AG04450 (cell line): ENCODE measurements at regions not wholly inside any gene's neighbourhood (a gene's known extent, or its start where the extent isn't known, plus 50 kb on each side); places are given as distances from the start of the nearest gene placed in this dataset.

Experiments
- CTCF ChIA-PET: fragments of 300-600, 350-600 bp; formaldehyde crosslinking; extraction: SDS; loops from one replicate; lab custom pipeline; 2022; ENCODE audit warnings: antibody characterized with exemption, inconsistent platforms; lab: Charles Lee
- POLR2A ChIA-PET: fragments of 350-600 bp; formaldehyde crosslinking; extraction: SDS; loops from one replicate; lab custom pipeline; 2021; ENCODE audit warnings: antibody characterized with exemption, inconsistent platforms; lab: Yijun Ruan, JAX
- DNase-seq: peaks from one replicate; pipeline ENCODE4 v3.0.0-alpha.2; 2011; ENCODE audit warnings: low read depth, low spot score
- H3K27ac ChIP-seq: one replicate; pipeline ENCODE4 v1.5.1; 2012; ENCODE audit warnings: low read depth, low read length, control low read depth
- H3K27me3 ChIP-seq: one replicate; pipeline ENCODE4 v1.6.0; 2012; ENCODE audit warnings: low read length; ENCODE audit not compliant: control insufficient read depth, insufficient read depth
- H3K4me3 ChIP-seq: 2 replicates; pipeline ENCODE4 v1.5.1; 2011; ENCODE audit warnings: mild to moderate bottlenecking, low read depth, low read length, control low read depth
- H3K9me3 ChIP-seq: 2 replicates; pipeline ENCODE4 v1.5.1; 2012; ENCODE audit warnings: low read length; ENCODE audit not compliant: control insufficient read depth, insufficient read depth
- TF ChIP-seq, protein P1 (sequence below): IDR thresholded peaks from 2 replicates; pipeline ENCODE4 v1.5.1; 2011; ENCODE audit warnings: low read depth, low read length, control low read depth, inconsistent platforms

DNA sequence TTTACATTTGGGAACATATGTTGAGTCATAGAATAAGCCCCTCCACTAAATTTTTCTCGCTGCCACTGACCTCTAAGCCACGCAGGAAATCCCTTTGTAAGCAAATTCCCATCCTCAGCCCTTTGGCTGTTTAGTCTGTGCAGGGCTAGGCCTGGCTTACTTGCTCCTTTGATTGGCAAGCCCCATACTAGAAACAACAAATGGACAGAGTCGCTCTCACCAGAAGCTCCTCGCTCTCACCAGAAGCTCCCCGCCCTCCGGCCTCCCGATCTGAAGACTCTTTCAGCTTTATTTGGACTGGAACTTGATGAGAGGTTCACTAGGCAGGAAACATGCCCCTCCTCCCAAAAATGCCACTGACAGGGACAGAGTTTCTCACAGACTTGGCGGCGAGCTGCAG lies 149.2 kb upstream of the EXOC2 start:
- TF ChIP-seq, protein P1, sequence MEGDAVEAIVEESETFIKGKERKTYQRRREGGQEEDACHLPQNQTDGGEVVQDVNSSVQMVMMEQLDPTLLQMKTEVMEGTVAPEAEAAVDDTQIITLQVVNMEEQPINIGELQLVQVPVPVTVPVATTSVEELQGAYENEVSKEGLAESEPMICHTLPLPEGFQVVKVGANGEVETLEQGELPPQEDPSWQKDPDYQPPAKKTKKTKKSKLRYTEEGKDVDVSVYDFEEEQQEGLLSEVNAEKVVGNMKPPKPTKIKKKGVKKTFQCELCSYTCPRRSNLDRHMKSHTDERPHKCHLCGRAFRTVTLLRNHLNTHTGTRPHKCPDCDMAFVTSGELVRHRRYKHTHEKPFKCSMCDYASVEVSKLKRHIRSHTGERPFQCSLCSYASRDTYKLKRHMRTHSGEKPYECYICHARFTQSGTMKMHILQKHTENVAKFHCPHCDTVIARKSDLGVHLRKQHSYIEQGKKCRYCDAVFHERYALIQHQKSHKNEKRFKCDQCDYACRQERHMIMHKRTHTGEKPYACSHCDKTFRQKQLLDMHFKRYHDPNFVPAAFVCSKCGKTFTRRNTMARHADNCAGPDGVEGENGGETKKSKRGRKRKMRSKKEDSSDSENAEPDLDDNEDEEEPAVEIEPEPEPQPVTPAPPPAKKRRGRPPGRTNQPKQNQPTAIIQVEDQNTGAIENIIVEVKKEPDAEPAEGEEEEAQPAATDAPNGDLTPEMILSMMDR = no peak
- ChIA-PET CTCF (no interaction called here), POLR2A (no interaction called here)
- Histone ChIP-seq H3K9me3 (no peaks in the 10 kb centered on the region), H3K27ac (no peak overlapping the region), H3K4me3 (no peak overlapping the region), H3K27me3 (no peaks in the 10 kb centered on the region)
- DNase-seq = no peak

- CTCF ChIA-PET = no interaction called here
- TF ChIP-seq, protein P1 = no peak
Observed at GRCh38 chr6:841569-841968, 148.6 kb upstream of the EXOC2 start.

GRCh38 chr6:839201-839600 lies 146.3 kb upstream of the EXOC2 start:
- Histone ChIP-seq H3K4me3 (no peak overlapping the region), H3K9me3 (peaks cover 2% of the 10 kb centered on the region; the same call in 1 of the 2 replicates), H3K27me3 (no peaks in the 10 kb centered on the region), H3K27ac (no peak overlapping the region)
- CTCF ChIA-PET = no interaction called here
- TF ChIP-seq, protein P1 = no peak
- POLR2A ChIA-PET = no interaction called here
- no peak for DNase-seq

More at GRCh38 chr6:841569-841968, 148.6 kb upstream of the EXOC2 start:
- Histone ChIP-seq H3K27ac (no peak overlapping the region), H3K27me3 (no peaks in the 10 kb centered on the region), H3K4me3 (no peak overlapping the region), H3K9me3 (no peaks in the 10 kb centered on the region)
- no peak for DNase-seq
- POLR2A ChIA-PET = no interaction called here

DNA sequence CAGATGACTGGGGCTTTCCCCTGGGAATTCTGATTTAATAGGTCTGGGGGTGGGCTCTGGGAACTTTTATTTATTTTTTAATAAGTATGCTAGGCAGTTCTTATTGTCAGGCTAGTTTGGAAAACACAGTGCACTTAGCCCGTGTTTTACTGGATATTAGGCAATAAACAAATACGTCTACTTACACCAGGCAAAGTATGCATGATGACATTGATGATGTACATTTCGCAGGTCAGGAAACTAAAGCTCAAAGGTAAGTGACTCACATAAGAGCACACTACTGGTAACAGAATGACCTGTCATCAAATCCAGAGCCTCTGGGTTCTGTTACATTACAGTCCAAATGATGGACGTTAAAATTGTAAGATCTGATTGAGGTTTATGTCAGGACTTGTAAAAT lies 144.4 kb upstream of the EXOC2 start:
- ChIA-PET CTCF (no interaction called here), POLR2A (no interaction called here)
- H3K27me3 ChIP-seq = no peaks in the 10 kb centered on the region
- H3K27ac ChIP-seq = no peak overlapping the region
- peaks cover 6% of the 10 kb centered on the region; the same call in 1 of the 2 replicates for H3K9me3 ChIP-seq
- no peak for DNase-seq
- TF ChIP-seq, protein P1 = no peak
- H3K4me3 ChIP-seq = no peak overlapping the region

DNA sequence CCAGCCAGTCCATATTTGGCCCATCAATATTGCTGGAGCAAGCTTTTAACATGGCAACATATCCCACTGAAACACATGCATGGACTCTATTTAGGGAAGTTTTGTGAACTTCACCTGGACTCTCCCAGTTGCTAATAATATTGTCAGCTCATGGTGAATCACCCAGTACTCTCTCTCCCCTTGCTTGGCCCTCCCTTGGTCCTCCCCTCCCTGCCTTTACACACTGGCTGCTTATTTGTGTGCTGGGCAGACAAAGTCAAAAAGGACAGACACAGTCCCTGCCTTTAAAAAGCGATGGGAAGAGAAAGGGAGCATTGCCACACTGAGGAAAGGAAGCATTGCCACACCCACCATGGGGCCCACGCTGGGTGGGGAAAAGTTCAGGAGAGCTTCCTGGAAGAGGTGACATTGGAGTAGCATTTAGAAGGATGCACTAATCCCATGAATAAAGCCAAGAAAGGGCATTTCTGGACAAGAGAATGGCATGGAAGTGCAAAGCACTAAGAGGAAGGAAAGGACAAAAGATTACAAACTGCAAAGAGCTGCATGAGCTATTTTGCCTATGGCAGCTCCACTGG lies 143.4 kb upstream of the EXOC2 start:
- Histone ChIP-seq H3K27me3 (no peaks in the 10 kb centered on the region), H3K4me3 (no peak overlapping the region), H3K27ac (no peak overlapping the region), H3K9me3 (peaks cover 6% of the 10 kb centered on the region; the same call in 1 of the 2 replicates)
- ChIA-PET POLR2A (no interaction called here), CTCF (no interaction called here)
- DNase-seq = no peak
- TF ChIP-seq, protein P1 = no peak
